Activated CD8-positive, alpha-beta T cell treated with anti-CD3 and anti-CD28 coated beads, Interleukin-2, amount 10 ng/mL, durations not matched to agents 7 days and 5 days (primary cell): ENCODE measurements at regions not wholly inside any gene's neighbourhood (a gene's known extent, or its start where the extent isn't known, plus 50 kb on each side); places are given as distances from the start of the nearest gene placed in this dataset. TPM values are rescaled to one million over a fixed set of nuclear protein-coding genes. Genes with fewer than 3 reads are reported as not detected.

Source experiments
- ATAC-seq: fragments of 150-1000 bp; cut with Tn5 transposase; one replicate; pipeline ENCODE4 v1.10.0; 2021; ENCODE audit warnings: moderate library complexity
- CTCF ChIA-PET: fragments of 350-600 bp; sonication (Branson Sonifier 250); formaldehyde crosslinking; loops from one replicate; lab custom pipeline; 2021; ENCODE audit warnings: antibody characterized with exemption; lab: Charles Lee
- POLR2A ChIA-PET: fragments of 350-600 bp; sonication (Branson Sonifier 250); formaldehyde crosslinking; loops from one replicate; lab custom pipeline; 2021; ENCODE audit warnings: antibody characterized with exemption; lab: Charles Lee
- DNase-seq: peaks from one replicate; pipeline ENCODE4 v3.0.0-alpha.2; 2020
- H3K27ac Mint-ChIP-seq: one replicate; pipeline ENCODE4 v1.8.0; 2021; ENCODE audit warnings: mild to moderate bottlenecking, mixed read lengths
- H3K27me3 Mint-ChIP-seq: one replicate; pipeline ENCODE4 v1.8.0; 2021; ENCODE audit warnings: low read depth, mixed read lengths
- H3K36me3 Mint-ChIP-seq: one replicate; pipeline ENCODE4 v1.8.0; 2021; ENCODE audit warnings: low read depth, mixed read lengths
- H3K4me1 Mint-ChIP-seq: one replicate; pipeline ENCODE4 v1.8.0; 2021; ENCODE audit warnings: low read depth, mixed read lengths
- H3K4me3 Mint-ChIP-seq: one replicate; pipeline ENCODE4 v1.8.0; 2021; ENCODE audit warnings: mild to moderate bottlenecking, mixed read lengths
- H3K9me3 Mint-ChIP-seq: one replicate; pipeline ENCODE4 v1.8.0; 2022; ENCODE audit warnings: mixed read lengths; ENCODE audit not compliant: insufficient read depth
- microRNA-seq: library from miRNA; unstranded; fragments of <30 nt; microRNA quantifications from one replicate; pipeline ENCODE4 v1.2.0, GENCODE V29; 2022

GRCh38 chr1:201774224-201774982 lies 54.6 kb upstream of the IPO9 start:
- H3K36me3 Mint-ChIP-seq, result no peaks in the 10 kb centered on the region
- no peak overlapping the region for H3K27ac Mint-ChIP-seq
- peaks cover 10% of the 10 kb centered on the region for H3K9me3 Mint-ChIP-seq
- ChIA-PET POLR2A (no interaction called here), CTCF (interaction anchor here (1.2 to 2.7 kb wide), 4 partner anchors 11 to 65 kb away, joined by 4 to 9 read pairs (median 6); no protein-coding TSS in a partner anchor)
- DNase-seq, result no peak
- ATAC-seq, result no peak
- H3K4me1 Mint-ChIP-seq, result no peaks in the 10 kb centered on the region
- H3K27me3 Mint-ChIP-seq, result peaks cover 12% of the 10 kb centered on the region
- no peak overlapping the region for H3K4me3 Mint-ChIP-seq

DNA sequence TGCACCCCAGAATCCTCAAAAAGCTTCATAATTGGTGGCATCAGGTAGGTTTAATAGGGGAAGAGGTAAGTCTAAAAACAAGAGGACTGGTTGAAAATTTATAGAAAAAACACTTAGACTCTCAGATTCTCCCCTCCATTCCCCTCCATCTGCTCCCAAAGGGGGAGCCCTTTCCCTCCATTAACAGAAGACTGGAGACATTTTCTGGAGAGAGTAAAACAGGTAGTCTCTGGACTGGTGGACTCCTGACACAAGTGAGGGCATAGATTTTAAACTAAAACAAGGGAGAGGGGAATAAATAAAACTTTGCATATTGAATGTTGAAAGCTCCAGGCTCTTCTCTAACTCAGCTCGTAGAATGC lies 54.0 kb upstream of the IPO9 start:
- Mint-ChIP-seq H3K4me1 (no peaks in the 10 kb centered on the region), H3K27ac (no peak overlapping the region), H3K27me3 (peaks cover 12% of the 10 kb centered on the region), H3K9me3 (peaks cover 10% of the 10 kb centered on the region), H3K36me3 (no peaks in the 10 kb centered on the region), H3K4me3 (no peak overlapping the region)
- no peak for DNase-seq
- ChIA-PET CTCF (interaction anchor here (1.2 to 2.7 kb wide), 3 partner anchors 10 to 65 kb away, joined by 4 to 9 read pairs (median 6); no protein-coding TSS in a partner anchor), POLR2A (no interaction called here)
- ATAC-seq, result no peak

DNA sequence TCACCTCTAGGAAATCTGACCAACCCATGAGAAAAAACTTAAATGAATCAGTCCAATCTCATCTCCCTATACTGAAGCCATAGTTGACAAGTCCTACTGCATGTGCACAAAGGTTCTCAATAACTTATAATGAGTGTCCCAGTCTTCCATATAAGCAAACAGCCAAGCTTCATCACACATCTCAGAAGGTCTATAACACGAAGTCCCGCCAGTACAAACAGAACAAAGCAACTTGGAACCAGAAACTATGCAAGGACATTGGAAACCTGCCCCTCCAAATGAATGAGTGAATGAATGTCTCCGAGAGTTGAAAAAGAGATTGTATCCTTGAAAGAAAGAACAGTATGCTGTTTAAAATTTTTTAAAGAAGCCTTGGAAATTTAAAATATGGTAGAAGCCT lies 53.6 kb upstream of the IPO9 start:
- Mint-ChIP-seq H3K36me3 (no peaks in the 10 kb centered on the region), H3K4me1 (no peaks in the 10 kb centered on the region), H3K27ac (no peak overlapping the region), H3K9me3 (peaks cover 10% of the 10 kb centered on the region), H3K4me3 (no peak overlapping the region), H3K27me3 (peaks cover 12% of the 10 kb centered on the region)
- POLR2A ChIA-PET, result no interaction called here
- CTCF ChIA-PET, result interaction anchor here (1.2 to 1.8 kb wide), 2 partner anchors 16 to 66 kb away, joined by 4 to 9 read pairs; no protein-coding TSS in a partner anchor
- no peak for DNase-seq
- ATAC-seq, result no peak

- CTCF ChIA-PET, result interaction anchor here (0.8 to 1.2 kb wide), 3 partner anchors 9 to 16 kb away, joined by 3 to 6 read pairs (median 3); no protein-coding TSS in a partner anchor
- Mint-ChIP-seq H3K4me3 (no peak overlapping the region), H3K4me1 (no peaks in the 10 kb centered on the region), H3K27me3 (peaks cover 12% of the 10 kb centered on the region), H3K9me3 (no peaks in the 10 kb centered on the region), H3K36me3 (no peaks in the 10 kb centered on the region), H3K27ac (no peak overlapping the region)
- DNase-seq, result no peak
- no peak for ATAC-seq
- POLR2A ChIA-PET, result no interaction called here
Measured at GRCh38 chr1:201778279-201779065, 50.5 kb upstream of the IPO9 start.

Small RNA genes in the stretch of these regions (microRNA-seq; reads per million reads assigned to microRNA genes)
- gene MIR5191, result not detected
